ENCODE measurements at regions not wholly inside any gene's neighbourhood (a gene's known extent, or its start where the extent isn't known, plus 50 kb on each side); places are given as distances from the start of the nearest gene placed in this dataset.

Small RNA genes lying in the stretch of these regions (small RNA-seq; reads per million reads assigned to genes)
- gene MIR4532: 0 reads per million in 2 experiments
